Stomach (tissue), 8 donors: ENCODE measurements at regions not wholly inside any gene's neighbourhood (a gene's known extent, or its start where the extent isn't known, plus 50 kb on each side); places are given as distances from the start of the nearest gene placed in this dataset.

Source experiments
- DNase-seq, 2 donors: peaks; one replicate each; pipeline versions ENCODE4 v3.0.0 to v3.0.0-alpha.2; 2013 to 2019
- H3K27ac ChIP-seq, 5 donors: fragments of 200-600 bp in 4 of 5; sonication (generic) in 4 of 5; one replicate each; pipeline ENCODE4 v1.5.1; 2013 to 2019; ENCODE audit warnings: mild to moderate bottlenecking in 1 of 5, moderate library complexity in 1 of 5
- H3K27me3 ChIP-seq, 3 donors: fragments of 200-600 bp; sonication (generic); one replicate each; pipeline ENCODE4 v1.5.1; 2017 to 2019; ENCODE audit warnings: mixed run types in 1 of 3
- H3K36me3 ChIP-seq, 4 donors: fragments of 200-600 bp; sonication (generic); 1 replicate in 3 of 4; 2 replicates in 1 of 4; pipeline ENCODE4 v1.5.1; 2016 to 2019
- H3K4me1 ChIP-seq, 4 donors: fragments of 200-600 bp; sonication (generic); one replicate each; pipeline ENCODE4 v1.5.1; 2016 to 2019
- H3K4me3 ChIP-seq, 4 donors: fragments of 200-600 bp; sonication (generic) in 3 of 4; one replicate each; pipeline ENCODE4 v1.5.1; 2016 to 2019; ENCODE audit warnings: mild to moderate bottlenecking in 1 of 4
- H3K9me3 ChIP-seq, 4 donors: fragments of 200-600 bp; sonication (generic); one replicate each; pipeline ENCODE4 v1.5.1; 2016 to 2019
- CTCF ChIP-seq, 7 experiments: fragments of 450-650 bp in 4 of 7; fragments of 200-600 bp in 3 of 7; sonication (generic) in 3 of 7; IDR thresholded peaks; one replicate each; pipeline ENCODE4 v1.5.1; 2016 to 2019; ENCODE audit warnings: antibody characterized with exemption in 7 of 7, control low read depth in 2 of 7, mild to moderate bottlenecking in 1 of 7
- EP300 ChIP-seq: sonication (generic); formaldehyde crosslinking; IDR thresholded peaks from one replicate; pipeline ENCODE4 v1.6.1; 2017; ENCODE audit warnings: antibody characterized with exemption
- POLR2A ChIP-seq, 4 donors: fragments of 450-650 bp; IDR thresholded peaks; one replicate each; pipeline ENCODE4 v1.6.1; 2016; ENCODE audit warnings: antibody characterized with exemption in 4 of 4, control low read depth in 2 of 4, mild to moderate bottlenecking in 1 of 4, moderate library complexity in 1 of 4
- POLR2AphosphoS5 ChIP-seq, 3 donors: sonication (generic); formaldehyde crosslinking; IDR thresholded peaks; one replicate each; pipeline ENCODE4 v1.6.1; 2016; ENCODE audit warnings: antibody characterized with exemption in 3 of 3
- whole genome bisulfite sequencing, 5 donors: extraction: QIAGEN DNeasy Blood & Tissue Kit in 3 of 5; methylation state at CpG; one replicate each; pipeline versions ENCODE4 v1.1.5 to v1.1.7; 2013 to 2018; 5-methylcytosine and 5-hydroxymethylcytosine counted together
- intact Hi-C: fragments of 100-400 bp; cut with DNase I; formaldehyde crosslinking; loops from one replicate; pipeline ENCODE4 v1.15.1; 2023; ENCODE audit warnings: low total_unique reads
- donor health status: healthy with polysubstance abuse.
- donor health status: Bipolar disorder and iron deficiency.
- donor health status: healthy.

- TF ChIP-seq EP300 (no peak), POLR2AphosphoS5 (IDR thresholded peaks at IDR 0.05) (no peak), CTCF (IDR thresholded peaks at IDR 0.05) (no peak), POLR2A (IDR thresholded peaks at IDR 0.05) (no peak)
These were observed 439.0 kb upstream of the PTGER4 start for GRCh38 chr5:40240671-40241070.

GRCh38 chr5:40240111-40240510 is 439.6 kb upstream of the PTGER4 start:
- DNase-seq = no peak
- intact Hi-C loops = no loop called here
- Histone ChIP-seq H3K27me3 (no peaks in the 10 kb centered on the region), H3K36me3 (no peaks in the 10 kb centered on the region), H3K4me1 (no peaks in the 10 kb centered on the region), H3K27ac (no peak overlapping the region), H3K9me3 (peaks cover 0 to 9% (median 3%) of the 10 kb centered on the region in 4 donors), H3K4me3 (no peak overlapping the region)
- no peak for TF ChIP-seq POLR2AphosphoS5 (IDR thresholded peaks at IDR 0.05)
- no peak for TF ChIP-seq EP300
- TF ChIP-seq POLR2A (IDR thresholded peaks at IDR 0.05) = no peak
- TF ChIP-seq CTCF (IDR thresholded peaks at IDR 0.05) = no peak
- WGBS, 5 donors = 63 to 80% (median 68%) methylated on average over 1 of the region's 1 CpG

More at GRCh38 chr5:40240671-40241070, 439.0 kb upstream of the PTGER4 start:
- H3K4me3 ChIP-seq = no peak overlapping the region
- intact Hi-C loops = no loop called here
- H3K4me1 ChIP-seq = no peaks in the 10 kb centered on the region
- H3K27me3 ChIP-seq = no peaks in the 10 kb centered on the region
- H3K27ac ChIP-seq = no peak overlapping the region
- H3K9me3 ChIP-seq = peaks cover 0 to 9% (median 3%) of the 10 kb centered on the region in 4 donors
- no peak for DNase-seq
- no peaks in the 10 kb centered on the region for H3K36me3 ChIP-seq

GRCh38 chr5:40238066-40238745 is 441.5 kb upstream of the PTGER4 start:
- Histone ChIP-seq H3K9me3 (peaks cover 0 to 9% (median 3%) of the 10 kb centered on the region in 4 donors), H3K27ac (no peak overlapping the region), H3K4me3 (no peak overlapping the region), H3K36me3 (no peaks in the 10 kb centered on the region), H3K27me3 (no peaks in the 10 kb centered on the region), H3K4me1 (no peaks in the 10 kb centered on the region)
- intact Hi-C loops = no loop called here
- 25 to 60% (median 28%) methylated on average over 5 of the region's 5 CpGs for WGBS, 5 donors
- no peak for TF ChIP-seq POLR2AphosphoS5 (IDR thresholded peaks at IDR 0.05)
- TF ChIP-seq CTCF (IDR thresholded peaks at IDR 0.05) = no peak
- TF ChIP-seq POLR2A (IDR thresholded peaks at IDR 0.05) = no peak
- no peak for TF ChIP-seq EP300
- DNase-seq = no peak

- no peak for DNase-seq
- H3K27ac ChIP-seq = no peak overlapping the region
- H3K4me1 ChIP-seq = no peaks in the 10 kb centered on the region
- no peak for TF ChIP-seq POLR2A (IDR thresholded peaks at IDR 0.05)
- TF ChIP-seq EP300 = no peak
- TF ChIP-seq POLR2AphosphoS5 (IDR thresholded peaks at IDR 0.05) = no peak
- no peak for TF ChIP-seq CTCF (IDR thresholded peaks at IDR 0.05)
- intact Hi-C loops = no loop called here
- 27 to 52% (median 52%) methylated on average over 6 of the region's 6 CpGs for WGBS, 5 donors
- H3K27me3 ChIP-seq = no peaks in the 10 kb centered on the region
- H3K36me3 ChIP-seq = no peaks in the 10 kb centered on the region
- no peak overlapping the region for H3K4me3 ChIP-seq
- H3K9me3 ChIP-seq = peaks cover 0 to 9% (median 3%) of the 10 kb centered on the region in 4 donors
These were observed 444.0 kb upstream of the PTGER4 start for GRCh38 chr5:40235471-40236400.
